WTC11 (cell line): ENCODE measurements at regions not wholly inside any gene's neighbourhood (a gene's known extent, or its start where the extent isn't known, plus 50 kb on each side); places are given as distances from the start of the nearest gene placed in this dataset.

Experiments
- ATAC-seq: fragments of 200-7000 bp; cut with Tn5 transposase; 2 replicates; pipeline ENCODE4 v1.10.0; 2021; ENCODE audit warnings: mild to moderate bottlenecking, moderate library complexity
- CTCF ChIA-PET: fragments of 300-600 bp; sonication (Branson Sonifier 250); formaldehyde crosslinking; loops from one replicate; lab custom pipeline; 2021; ENCODE audit warnings: antibody characterized with exemption; lab: Charles Lee
- POLR2A ChIA-PET: fragments of 350-600 bp; sonication (Branson Sonifier 250); formaldehyde crosslinking; loops from one replicate; lab custom pipeline; 2021; ENCODE audit warnings: antibody characterized with exemption; lab: Charles Lee
- DNase-seq: peaks from one replicate; pipeline ENCODE4 v3.0.0; 2021; ENCODE audit warnings: low spot score
- H3K27ac Mint-ChIP-seq: 2 replicates; pipeline ENCODE4 v1.8.0; 2021; ENCODE audit warnings: mixed read lengths
- H3K27me3 Mint-ChIP-seq: 2 replicates; pipeline ENCODE4 v1.8.0; 2021; ENCODE audit warnings: low read depth, mild to moderate bottlenecking, moderate library complexity, mixed read lengths
- H3K36me3 Mint-ChIP-seq: 2 replicates; pipeline ENCODE4 v1.8.0; 2021; ENCODE audit warnings: mixed read lengths
- H3K4me1 Mint-ChIP-seq: 2 replicates; pipeline ENCODE4 v1.8.0; 2022; ENCODE audit warnings: mixed read lengths
- H3K4me3 Mint-ChIP-seq: 2 replicates; pipeline ENCODE4 v1.8.0; 2021; ENCODE audit warnings: mild to moderate bottlenecking, moderate library complexity, mixed read lengths
- H3K9me3 Mint-ChIP-seq: 2 replicates; pipeline ENCODE4 v1.8.0; 2021; ENCODE audit warnings: mixed read lengths
- ATF3 ChIP-seq: sonication (generic); formaldehyde crosslinking; conservative IDR thresholded peaks from 2 replicates; pipeline ENCODE4 v1.8.1; 2022; ENCODE audit warnings: mild to moderate bottlenecking, missing genetic modification reagents
- ATF6 ChIP-seq: sonication (generic); formaldehyde crosslinking; IDR thresholded peaks from 2 replicates; pipeline ENCODE4 v1.8.1; 2023; ENCODE audit warnings: mild to moderate bottlenecking, missing genetic modification reagents
- CREM ChIP-seq: sonication (generic); formaldehyde crosslinking; IDR thresholded peaks from 2 replicates; pipeline ENCODE4 v1.8.1; 2022; ENCODE audit warnings: mild to moderate bottlenecking, missing genetic modification reagents, moderate library complexity
- CTCF ChIP-seq: fragments of 200-600 bp; IDR thresholded peaks from 2 replicates; pipeline ENCODE4 v1.8.0; 2022; ENCODE audit warnings: antibody characterized with exemption
- E2F4 ChIP-seq: sonication (generic); formaldehyde crosslinking; IDR thresholded peaks from 2 replicates; pipeline ENCODE4 v1.8.1; 2022; ENCODE audit warnings: low read depth, mild to moderate bottlenecking, moderate library complexity, missing genetic modification reagents, borderline replicate concordance
- EMX1 ChIP-seq: fragments of 250-450 bp; sonication (Bioruptor Pico); IDR thresholded peaks from 2 replicates; pipeline ENCODE4 v1.8.0; 2021; ENCODE audit warnings: mild to moderate bottlenecking
- IRF2 ChIP-seq: sonication (generic); formaldehyde crosslinking; IDR thresholded peaks from 2 replicates; pipeline ENCODE4 v1.8.0; 2022; ENCODE audit warnings: low read depth, missing genetic modification reagents, borderline replicate concordance
- KAT7 ChIP-seq: sonication (generic); formaldehyde crosslinking; IDR thresholded peaks from 2 replicates; pipeline ENCODE4 v1.8.1; 2023; ENCODE audit warnings: missing genetic modification reagents, mild to moderate bottlenecking, borderline replicate concordance
- PREB ChIP-seq: sonication (generic); formaldehyde crosslinking; IDR thresholded peaks from 2 replicates; pipeline ENCODE4 v1.8.1; 2022; ENCODE audit warnings: mild to moderate bottlenecking, missing genetic modification reagents, moderate library complexity, borderline replicate concordance
- PRRX2 ChIP-seq: fragments of 250-450 bp; sonication (Bioruptor Pico); IDR thresholded peaks from 2 replicates; pipeline ENCODE4 v1.8.0; 2021; ENCODE audit warnings: mild to moderate bottlenecking
- SMAD3 ChIP-seq: sonication (generic); formaldehyde crosslinking; IDR thresholded peaks from 2 replicates; pipeline ENCODE4 v1.8.0; 2022; ENCODE audit warnings: missing genetic modification reagents, mild to moderate bottlenecking, borderline replicate concordance
- SMAD4 ChIP-seq: sonication (generic); formaldehyde crosslinking; IDR thresholded peaks from 2 replicates; pipeline ENCODE4 v1.8.0; 2022; ENCODE audit warnings: mild to moderate bottlenecking, missing genetic modification reagents
- STAT6 ChIP-seq: sonication (generic); formaldehyde crosslinking; conservative IDR thresholded peaks from 2 replicates; pipeline ENCODE4 v1.8.1; 2023; ENCODE audit warnings: mild to moderate bottlenecking, low read depth, missing genetic modification reagents, moderate library complexity
- TEAD4 ChIP-seq: sonication (generic); formaldehyde crosslinking; IDR thresholded peaks from 2 replicates; pipeline ENCODE4 v1.8.0; 2022; ENCODE audit warnings: mild to moderate bottlenecking, missing genetic modification reagents
- ZNF138 ChIP-seq: sonication (generic); formaldehyde crosslinking; conservative IDR thresholded peaks from 2 replicates; pipeline ENCODE4 v1.8.1; 2022; ENCODE audit warnings: mild to moderate bottlenecking, moderate library complexity, missing genetic modification reagents
- ZNF396 ChIP-seq: fragments of 250-450 bp; sonication (Bioruptor Pico); IDR thresholded peaks from 2 replicates; pipeline ENCODE4 v1.8.0; 2021; ENCODE audit warnings: mild to moderate bottlenecking, moderate library complexity, borderline replicate concordance
- ZNF425 ChIP-seq: fragments of 250-450 bp; sonication (Bioruptor Pico); conservative IDR thresholded peaks from 2 replicates; pipeline ENCODE4 v1.9.0; 2021; ENCODE audit warnings: mild to moderate bottlenecking
- ZNF512 ChIP-seq: sonication (generic); formaldehyde crosslinking; IDR thresholded peaks from 2 replicates; pipeline ENCODE4 v1.8.1; 2022; ENCODE audit warnings: missing genetic modification reagents, borderline replicate concordance

- Mint-ChIP-seq H3K9me3 (no peaks in the 10 kb centered on the region), H3K27ac (no peak overlapping the region), H3K36me3 (no peaks in the 10 kb centered on the region), H3K4me1 (peaks cover 12% of the 10 kb centered on the region), H3K27me3 (peaks cover 10% of the 10 kb centered on the region; the same call in 1 of the 2 replicates), H3K4me3 (no peak overlapping the region)
- TF ChIP-seq SMAD3 (no peak), ZNF396 (CRISPR knock-in tag) (no peak), TEAD4 (CRISPR knock-in tag) (no peak), IRF2 (CRISPR knock-in tag) (no peak), EMX1 (CRISPR knock-in tag) (no peak), PRRX2 (CRISPR knock-in tag) (no peak), STAT6 (CRISPR knock-in tag) (no peak), CTCF (no peak), KAT7 (CRISPR knock-in tag) (no peak), ZNF425 (CRISPR knock-in tag) (no peak), CREM (CRISPR knock-in tag) (no peak), E2F4 (CRISPR knock-in tag) (no peak), ZNF512 (CRISPR knock-in tag) (no peak)
- ChIA-PET POLR2A (no interaction called here), CTCF (no interaction called here)
- ATAC-seq, result no peak
- DNase-seq, result no peak
Observed at GRCh38 chr4:155591738-155592143, 74.9 kb upstream of the GUCY1A1 start.

- no peak overlapping the region for H3K4me3 Mint-ChIP-seq
- CTCF ChIA-PET, result no interaction called here
- H3K36me3 Mint-ChIP-seq, result no peaks in the 10 kb centered on the region
- ATAC-seq (no peak), DNase-seq (no peak)
- no peak overlapping the region for H3K27ac Mint-ChIP-seq
- POLR2A ChIA-PET, result no interaction called here
- TF ChIP-seq ATF6 (CRISPR knock-in tag) (no peak), SMAD4 (CRISPR knock-in tag) (no peak), ZNF138 (CRISPR knock-in tag) (no peak), PREB (CRISPR knock-in tag) (no peak), ZNF425 (CRISPR knock-in tag) (no peak), ATF3 (no peak)
- peaks cover 6% of the 10 kb centered on the region; the same call in 1 of the 2 replicates for H3K27me3 Mint-ChIP-seq
- peaks cover 12% of the 10 kb centered on the region for H3K4me1 Mint-ChIP-seq
- no peaks in the 10 kb centered on the region for H3K9me3 Mint-ChIP-seq
Observed at GRCh38 chr4:155590796-155591585, 75.7 kb upstream of the GUCY1A1 start.
